ENCODE measurements at regions not wholly inside any gene's neighbourhood (a gene's known extent, or its start where the extent isn't known, plus 50 kb on each side); places are given as distances from the start of the nearest gene placed in this dataset.

- TF ChIP-seq CTCF (IDR thresholded peaks at IDR 0.05) = no peak
These were observed 88.1 kb downstream of the HRH4 start for GRCh38 chr18:24548583-24548982.

- no peak for TF ChIP-seq CTCF (IDR thresholded peaks at IDR 0.05)
These were observed 91.8 kb downstream of the HRH4 start for GRCh38 chr18:24552218-24552617.

- no peak for TF ChIP-seq CTCF (IDR thresholded peaks at IDR 0.05)
These were observed 93.3 kb downstream of the HRH4 start for GRCh38 chr18:24553571-24554285.

- no peak for TF ChIP-seq CTCF (IDR thresholded peaks at IDR 0.05)
These were observed 98.0 kb downstream of the HRH4 start for GRCh38 chr18:24558403-24558802.

GRCh38 chr18:24559526-24559925 is 99.1 kb downstream of the HRH4 start:
- TF ChIP-seq CTCF (IDR thresholded peaks at IDR 0.05) = no peak

GRCh38 chr18:24560511-24560981 is 100.1 kb downstream of the HRH4 start:
- TF ChIP-seq CTCF (IDR thresholded peaks at IDR 0.05) = no peak

- no peak for TF ChIP-seq CTCF (IDR thresholded peaks at IDR 0.05)
These were observed 101.0 kb downstream of the HRH4 start for GRCh38 chr18:24561369-24561965.

Measured in LNCAP (cell line).